ENCODE measurements at regions not wholly inside any gene's neighbourhood (a gene's known extent, or its start where the extent isn't known, plus 50 kb on each side); places are given as distances from the start of the nearest gene placed in this dataset.

GRCh38 chr2:180734382-180734781 is 246.0 kb upstream of the UBE2E3 start:
- no peak for DNase-seq

DNA sequence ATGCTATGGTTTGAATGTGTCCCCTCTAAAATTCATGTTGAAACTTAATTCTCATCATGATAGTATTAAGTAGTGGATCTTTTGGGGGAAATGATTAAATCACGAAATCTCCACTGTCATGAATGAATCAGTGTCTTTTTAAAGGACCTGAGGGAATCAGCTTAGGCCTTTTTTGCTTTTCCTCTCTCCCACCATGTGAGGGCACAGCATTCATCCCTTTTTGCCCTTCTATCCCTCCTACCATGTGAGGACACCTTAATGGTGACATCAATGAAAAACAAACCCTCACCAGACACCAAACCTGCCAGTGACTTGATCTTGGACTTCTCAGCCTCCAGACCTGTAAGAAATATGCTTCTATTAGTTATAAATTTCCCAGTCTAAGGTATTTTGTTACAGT is 247.1 kb upstream of the UBE2E3 start:
- DNase-seq = no peak

GRCh38 chr2:180732337-180732736 is 248.1 kb upstream of the UBE2E3 start:
- DNase-seq = no peak

DNA sequence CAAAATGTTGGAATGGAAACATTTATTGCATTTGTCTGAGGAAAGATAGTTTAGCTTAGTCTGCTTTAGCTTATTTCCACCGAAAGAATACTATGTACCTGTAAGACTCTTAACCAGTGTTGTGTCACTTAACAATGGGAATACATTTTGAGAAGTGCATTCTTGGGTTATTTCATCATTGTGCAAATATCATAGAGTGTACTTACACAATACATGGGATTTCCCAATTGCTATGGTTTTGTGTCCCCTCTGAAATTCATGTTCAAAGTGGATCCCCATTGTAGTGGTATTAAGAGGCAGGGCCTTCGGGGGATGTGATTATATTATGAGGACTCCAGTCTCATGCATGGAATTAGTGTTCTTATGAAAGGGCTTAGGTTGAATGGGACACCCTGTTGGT is 249.4 kb upstream of the UBE2E3 start:
- no peak for DNase-seq

GRCh38 chr2:180728928-180729559 is 251.4 kb upstream of the UBE2E3 start:
- no peak for DNase-seq

DNA sequence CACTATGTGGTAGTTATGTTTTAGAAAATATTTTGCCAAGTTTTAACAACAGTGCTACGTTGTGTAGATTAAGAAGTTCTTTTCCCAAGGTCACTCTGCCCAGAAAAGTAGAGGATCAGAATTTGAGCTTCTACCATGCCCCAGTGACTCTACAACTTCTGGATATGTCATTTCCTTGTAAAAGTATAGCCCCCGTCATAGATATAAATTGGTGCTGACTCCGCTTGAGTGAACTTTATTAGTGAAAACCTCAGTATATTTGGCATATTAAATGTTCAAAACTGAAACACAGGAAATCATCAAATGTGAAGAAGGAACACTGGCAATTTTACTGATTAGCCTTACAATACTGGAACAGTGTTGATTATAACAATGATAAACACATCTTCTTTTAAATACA is 256.7 kb upstream of the UBE2E3 start:
- no peak for DNase-seq

DNA sequence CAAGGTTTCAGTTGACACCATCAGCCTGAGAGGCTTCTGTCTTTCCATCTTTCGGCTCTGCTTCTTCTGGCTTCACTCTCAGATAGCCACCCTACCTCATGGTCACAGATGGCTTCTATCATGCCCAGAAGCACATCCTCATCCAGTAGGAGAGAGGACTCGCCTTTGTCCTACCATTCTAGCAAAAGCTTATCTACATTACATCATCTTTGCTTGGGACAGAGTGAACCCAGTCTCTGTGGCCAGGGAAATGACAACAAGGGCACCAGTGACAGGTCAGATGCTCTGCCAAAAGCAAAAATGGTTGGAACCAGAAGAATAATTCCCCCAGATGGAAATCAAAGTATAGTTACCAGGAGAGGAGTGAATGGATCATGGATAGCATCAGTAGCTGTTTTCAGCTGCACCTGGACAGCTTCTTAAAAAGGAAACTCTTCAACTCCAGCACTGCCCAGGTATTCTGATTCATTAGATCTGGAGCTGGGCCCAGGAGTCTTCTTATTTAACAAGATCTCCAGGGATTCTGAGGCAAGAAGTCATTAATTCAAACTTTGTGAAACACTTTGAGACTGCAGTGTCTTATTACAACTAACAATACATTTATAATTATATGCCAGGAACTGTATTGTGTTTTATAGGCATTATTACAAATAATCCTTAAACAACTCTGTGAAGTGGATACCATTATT is 257.7 kb upstream of the UBE2E3 start:
- DNase-seq = no peak

DNA sequence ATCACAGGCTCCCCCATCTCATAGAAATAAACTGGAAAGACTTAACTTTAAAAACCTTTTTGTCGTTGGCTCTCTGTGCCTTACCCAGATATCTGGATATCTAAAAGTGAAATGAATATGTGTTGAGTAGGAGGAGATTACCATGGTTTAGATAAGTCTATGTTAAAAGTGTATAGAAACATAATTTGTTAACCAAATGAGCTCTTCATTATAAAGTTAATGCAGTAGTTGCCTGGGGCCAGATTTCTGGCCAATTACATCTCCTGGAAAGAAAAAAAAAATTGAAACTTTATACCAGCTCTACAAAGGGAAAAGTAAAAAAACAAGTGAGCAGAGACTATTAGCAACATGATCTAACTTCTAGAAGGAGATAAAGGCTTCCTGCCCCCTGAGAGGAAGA is 259.6 kb upstream of the UBE2E3 start:
- no peak for DNase-seq

- no peak for DNase-seq
Measured at GRCh38 chr2:180717588-180717987, 262.8 kb upstream of the UBE2E3 start.

- DNase-seq = no peak
Measured at GRCh38 chr2:180716186-180717180, 263.9 kb upstream of the UBE2E3 start.

DNA sequence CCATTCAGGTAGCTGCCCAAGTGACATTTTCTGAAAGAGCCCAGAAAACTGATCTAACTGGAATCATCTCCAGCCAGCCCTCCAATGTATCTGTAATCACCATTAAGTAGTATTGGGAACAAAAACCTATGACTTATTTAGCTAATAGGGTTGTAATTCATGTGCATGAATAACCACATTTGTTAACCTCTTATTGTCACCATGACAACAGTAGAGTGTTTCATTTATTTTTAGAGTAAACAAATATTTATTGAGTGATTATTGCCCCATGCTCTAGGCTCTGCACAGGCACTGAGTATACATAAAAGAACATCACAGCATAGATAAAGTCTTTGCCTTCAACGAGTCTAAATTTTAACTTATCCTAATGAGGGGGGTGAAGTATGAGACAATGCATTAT is 265.4 kb upstream of the UBE2E3 start:
- no peak for DNase-seq

GRCh38 chr2:180709392-180710145 is 270.8 kb upstream of the UBE2E3 start:
- DNase-seq = no peak

GRCh38 chr2:180707884-180708205 is 272.6 kb upstream of the UBE2E3 start:
- no peak for DNase-seq

DNA sequence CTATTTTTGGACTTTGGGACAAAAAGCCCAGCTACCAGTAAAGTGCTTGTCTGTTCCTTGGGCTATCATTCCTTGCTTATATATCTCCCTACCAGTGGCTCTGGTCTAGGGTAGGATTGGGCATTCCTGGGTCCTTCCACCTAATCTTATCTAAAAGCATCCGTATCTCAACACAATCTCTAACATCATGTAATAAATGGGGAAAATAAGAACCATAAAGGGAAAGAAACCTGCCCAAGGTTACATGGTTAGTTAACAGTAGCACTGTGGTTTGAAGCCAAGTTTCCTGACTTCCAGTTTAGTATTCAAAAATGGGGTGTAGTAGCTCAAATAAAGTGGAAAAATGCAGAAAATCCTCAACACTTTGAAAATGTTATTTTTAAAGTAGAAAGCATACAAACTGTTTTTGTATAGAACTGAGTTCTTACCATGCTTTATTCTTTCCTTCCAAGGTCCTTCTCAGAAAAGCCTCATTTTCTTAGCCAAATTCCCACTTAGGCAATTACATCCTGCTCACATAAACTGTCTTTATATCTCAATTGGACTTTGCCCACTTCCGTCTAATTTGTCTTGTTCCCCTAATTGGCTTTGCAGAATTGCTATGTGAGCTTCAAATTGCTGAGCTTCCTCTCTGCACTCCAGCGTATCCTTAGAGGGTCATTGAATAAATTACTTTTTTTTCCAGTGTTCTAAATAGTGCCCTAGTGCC is 273.1 kb upstream of the UBE2E3 start:
- no peak for DNase-seq

DNA sequence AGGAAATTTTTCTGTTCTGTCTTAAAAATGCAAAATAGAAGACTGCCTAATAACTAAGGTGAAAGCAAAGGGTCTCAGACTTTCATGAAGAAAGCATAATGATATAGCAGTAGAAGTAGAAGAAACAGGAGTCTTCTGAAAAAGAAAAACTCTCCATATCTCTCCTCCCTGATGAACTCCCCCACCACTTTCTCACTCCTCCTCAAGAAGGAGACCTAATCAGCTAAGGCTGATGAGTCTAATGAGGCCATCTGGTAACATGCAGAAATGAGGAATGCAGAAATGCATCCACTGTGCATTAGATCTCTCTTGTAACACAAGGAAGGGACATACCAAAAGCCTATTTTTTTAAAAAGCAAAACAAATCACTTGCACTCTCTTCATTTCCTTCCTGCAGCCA is 273.7 kb upstream of the UBE2E3 start:
- DNase-seq = no peak

GRCh38 chr2:180705551-180705950 is 274.9 kb upstream of the UBE2E3 start:
- no peak for DNase-seq

DNA sequence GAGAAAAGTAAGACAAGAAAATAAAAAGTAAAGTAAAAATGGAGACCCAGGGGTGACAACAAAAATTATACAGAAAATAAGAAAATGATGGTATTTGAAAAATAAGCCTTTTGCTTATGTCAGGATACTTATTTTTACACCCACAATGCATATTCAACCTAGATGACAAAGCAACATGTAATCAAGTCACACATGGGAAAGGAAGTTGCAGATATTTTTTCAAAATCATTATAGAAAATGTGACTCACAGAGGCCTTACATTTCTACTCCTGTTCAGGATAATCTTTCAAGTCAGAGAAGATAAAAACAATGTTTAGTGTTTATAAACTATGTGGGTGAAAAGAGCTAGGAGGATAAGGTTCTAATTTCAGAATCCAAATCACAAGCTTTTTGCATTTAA is 275.3 kb upstream of the UBE2E3 start:
- DNase-seq = no peak

GRCh38 chr2:180699657-180700361 is 280.6 kb upstream of the UBE2E3 start:
- no peak for DNase-seq

DNA sequence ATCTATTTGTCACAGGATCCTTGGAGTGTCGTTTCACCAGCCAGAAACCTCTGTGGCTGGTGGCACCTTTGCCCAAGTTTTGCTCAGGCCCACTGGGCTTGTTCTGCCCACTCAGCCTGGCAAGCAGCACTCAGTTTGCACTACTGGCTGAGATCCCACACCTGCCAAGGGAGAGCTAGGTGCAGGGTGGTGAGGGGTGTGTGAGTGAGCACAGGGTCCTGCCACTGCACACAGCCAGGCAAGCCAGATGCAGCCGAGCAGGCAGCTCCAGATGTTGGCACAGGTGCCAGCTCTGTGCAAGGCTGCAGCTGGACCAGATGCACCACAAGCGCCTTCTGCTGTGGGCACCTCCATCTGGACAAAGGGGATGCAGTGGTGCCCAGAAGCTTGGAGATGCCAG is 281.7 kb upstream of the UBE2E3 start:
- no peak for DNase-seq

DNA sequence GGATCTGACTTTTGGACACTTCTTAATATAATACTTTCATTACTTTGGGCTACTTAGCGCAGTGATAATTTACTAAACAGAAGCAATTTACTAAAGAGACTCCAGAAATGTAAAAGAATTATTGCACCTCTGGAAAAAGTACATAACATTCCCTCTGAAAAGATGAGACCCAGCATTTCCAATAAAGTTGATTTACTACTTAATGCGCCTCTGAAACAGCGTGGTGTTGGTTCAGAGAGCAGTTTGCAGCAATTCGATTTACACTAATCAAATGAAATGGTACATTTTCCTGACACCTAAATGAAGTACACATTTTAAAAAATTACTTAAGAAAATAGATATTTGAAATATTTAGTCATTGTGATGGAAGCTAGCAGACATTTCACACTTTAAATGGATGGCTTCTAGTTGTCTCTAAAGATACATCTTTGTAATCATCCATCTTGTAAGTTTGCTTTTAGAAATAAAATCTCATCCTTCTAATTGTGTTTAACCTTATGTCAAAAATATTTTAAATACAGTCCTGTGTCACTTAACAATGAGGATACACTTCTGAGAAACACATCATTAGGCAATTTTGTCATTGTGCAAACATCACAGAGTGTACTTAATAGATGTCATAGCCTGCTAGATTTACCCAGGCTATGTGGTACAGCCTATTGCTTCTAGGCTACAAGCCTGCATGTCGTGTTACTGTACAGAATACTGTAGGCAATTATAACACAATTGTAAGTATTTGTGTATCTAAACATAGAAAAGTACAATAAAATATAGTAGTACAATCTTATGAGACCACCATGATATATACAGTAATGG is 284.6 kb upstream of the UBE2E3 start:
- DNase-seq = no peak
